K562 (cell line): ENCODE measurements at regions not wholly inside any gene's neighbourhood (a gene's known extent, or its start where the extent isn't known, plus 50 kb on each side); places are given as distances from the start of the nearest gene placed in this dataset.

Source experiments
- ATAC-seq: fragments of 200-7000 bp; cut with Tn5 transposase; 3 replicates; pipeline ENCODE4 v1.9.1; 2020; ENCODE audit warnings: moderate library complexity
- BruUV-seq: library from RNA; stranded (reverse); fragments of 400-500 nt; replicated peaks from 2 replicates; lab custom pipeline; 2021; lab: Mats Ljungman, UMichigan
- CTCF ChIA-PET: fragments of 300-600 bp; formaldehyde crosslinking; extraction: SDS; loops from one replicate; lab custom pipeline; 2021; ENCODE audit warnings: low intra/inter-chr PET ratio; lab: Yijun Ruan, JAX
- POLR2A ChIA-PET: fragments of 300-600, 350-650 bp; sonication (Branson Sonifier 250); formaldehyde crosslinking; extraction: SDS; loops from one replicate; lab custom pipeline; 2021; ENCODE audit warnings: antibody characterized with exemption, inconsistent platforms; lab: Yijun Ruan, JAX
- DNase-seq, 4 experiments: peaks; one replicate each; pipeline versions ENCODE4 v3.0.0 to v3.0.0-alpha.2; 2011 to 2018; ENCODE audit warnings: low spot score in 3 of 4, mixed read lengths in 3 of 4; ENCODE audit errors: extremely low read depth in 1 of 4
- FAIRE-seq: peaks from 2 replicates; lab custom pipeline; 2011; peaks lifted over from hg19 to GRCh38; lab: Jason Lieb, UNC
- H2AFZ ChIP-seq: 2 replicates; pipeline ENCODE4 v1.6.0; 2011; ENCODE audit warnings: low read depth, low read length, control low read depth, inconsistent platforms
- H3K27ac ChIP-seq: fragments of 200-600 bp; 3 replicates; pipeline ENCODE4 v1.8.0; 2011; ENCODE audit warnings: low read depth, mild to moderate bottlenecking, control low read depth, inconsistent platforms, low read length, moderate library complexity, mixed read lengths; ENCODE audit errors: extremely low read depth
- H3K27me3 ChIP-seq, 2 experiments: fragments of 300-600 bp in 1 of 2; 2 replicates in 1 of 2; 3 replicates in 1 of 2; pipeline versions ENCODE4 v1.6.0 to v1.8.0; 2011; ENCODE audit warnings: inconsistent platforms in 2 of 2, low read length in 2 of 2, mild to moderate bottlenecking in 1 of 2, mixed read lengths in 1 of 2, moderate library complexity in 1 of 2; ENCODE audit not compliant: control insufficient read depth in 2 of 2, insufficient read depth in 2 of 2
- H3K36me3 ChIP-seq: fragments of 300-600 bp; 3 replicates; pipeline ENCODE4 v1.8.0; 2011; ENCODE audit warnings: mild to moderate bottlenecking, low read length, inconsistent platforms; ENCODE audit not compliant: control insufficient read depth, insufficient read depth
- H3K4me1 ChIP-seq, 2 experiments: fragments of 200-600 bp in 1 of 2; replicated peaks in 1 of 2; 2 replicates in 1 of 2; 3 replicates in 1 of 2; pipeline versions ENCODE4 v1.5.1 to v1.8.0; 2011; ENCODE audit warnings: inconsistent platforms in 2 of 2, low read length in 2 of 2, mild to moderate bottlenecking in 1 of 2, mixed read lengths in 1 of 2, moderate library complexity in 1 of 2; ENCODE audit not compliant: control insufficient read depth in 2 of 2, insufficient read depth in 2 of 2
- H3K4me2 ChIP-seq: 2 replicates; pipeline ENCODE4 v1.6.1; 2011; ENCODE audit warnings: low read length, control low read depth, inconsistent platforms, mixed read lengths; ENCODE audit not compliant: insufficient read depth
- H3K4me3 ChIP-seq: fragments of 200-600 bp; sonication (generic), shearing (Covaris generic); 2 replicates; pipeline ENCODE4 v1.5.1; 2016; ENCODE audit warnings: control low read depth, inconsistent platforms
- H3K79me2 ChIP-seq: fragments of 200-600 bp; 3 replicates; pipeline ENCODE4 v1.8.0; 2011; ENCODE audit warnings: low read length, inconsistent platforms; ENCODE audit not compliant: control insufficient read depth, insufficient read depth
- H3K9ac ChIP-seq, 2 experiments: 2 replicates each; pipeline versions ENCODE4 v1.6.0 to v1.6.1; 2011; ENCODE audit warnings: low read depth in 2 of 2, low read length in 2 of 2, control low read depth in 1 of 2, inconsistent platforms in 1 of 2, mild to moderate bottlenecking in 1 of 2, mixed read lengths in 1 of 2; ENCODE audit not compliant: insufficient read depth in 1 of 2
- H3K9me1 ChIP-seq: one replicate; pipeline ENCODE4 v1.6.0; 2011; ENCODE audit warnings: inconsistent platforms, mild to moderate bottlenecking, low read length, moderate library complexity; ENCODE audit not compliant: control insufficient read depth, insufficient read depth
- H3K9me3 ChIP-seq: replicated peaks from 2 replicates; pipeline ENCODE4 v1.5.1; 2011; ENCODE audit warnings: low read depth, low read length, inconsistent platforms; ENCODE audit not compliant: control insufficient read depth, insufficient read depth
- H4K20me1 ChIP-seq: replicated peaks from 2 replicates; pipeline ENCODE4 v1.6.1; 2011; ENCODE audit warnings: low read length, inconsistent platforms, mixed read lengths; ENCODE audit not compliant: control insufficient read depth, insufficient read depth
- CHD2 ChIP-seq: IDR thresholded peaks from 2 replicates; pipeline ENCODE4 v1.6.1; 2011; ENCODE audit warnings: low read depth, low read length
- E2F1 ChIP-seq: sonication (generic); formaldehyde crosslinking; IDR thresholded peaks from 2 replicates; pipeline ENCODE4 v1.8.1; 2023; ENCODE audit warnings: mild to moderate bottlenecking, missing genetic modification reagents, moderate library complexity
- ELF2 ChIP-seq: fragments of 250-450 bp; sonication (Bioruptor Pico); IDR thresholded peaks from 2 replicates; pipeline ENCODE4 v1.5.0; 2021; ENCODE audit warnings: mild to moderate bottlenecking
- GTF2A2 ChIP-seq: IDR thresholded peaks from 2 replicates; pipeline ENCODE4 v1.6.1; 2016; ENCODE audit warnings: mild to moderate bottlenecking, missing genetic modification characterization, missing compliant biosample characterization
- KLF6 ChIP-seq: fragments of 250-450 bp; sonication (Bioruptor Pico); IDR thresholded peaks from 2 replicates; pipeline ENCODE4 v1.4.0; 2020; ENCODE audit warnings: mild to moderate bottlenecking, moderate library complexity, borderline replicate concordance
- MAZ ChIP-seq, 2 experiments: fragments of 450-650 bp in 1 of 2; sonication (generic) in 1 of 2; formaldehyde crosslinking; IDR thresholded peaks in 1 of 2; conservative IDR thresholded peaks in 1 of 2; 2 replicates each; pipeline versions ENCODE4 v1.4.0 to v1.5.0; 2020; ENCODE audit warnings: mild to moderate bottlenecking in 1 of 2, missing genetic modification reagents in 1 of 2
- NEUROD1 ChIP-seq: fragments of 150-350 bp; IDR thresholded peaks from 2 replicates; pipeline ENCODE4 v1.6.1; 2014; ENCODE audit warnings: borderline replicate concordance, low read length, low read depth; ENCODE audit not compliant: partially characterized antibody
- PKNOX1 ChIP-seq: fragments of 450-650 bp; IDR thresholded peaks from 2 replicates; pipeline ENCODE4 v1.6.1; 2016
- POLR3A ChIP-seq: IDR thresholded peaks from 2 replicates; pipeline ENCODE4 v1.6.1; 2011; ENCODE audit warnings: borderline replicate concordance, mild to moderate bottlenecking, moderate library complexity; ENCODE audit not compliant: insufficient read length, insufficient read depth; ENCODE audit errors: extremely low read depth
- USF2 ChIP-seq: sonication (generic); formaldehyde crosslinking; IDR thresholded peaks from 2 replicates; pipeline ENCODE4 v1.5.0; 2020; ENCODE audit warnings: missing genetic modification reagents
- VEZF1 ChIP-seq: fragments of 200-800 bp; sonication (Bioruptor generic); IDR thresholded peaks from 2 replicates; pipeline ENCODE4 v1.6.1; 2017; ENCODE audit warnings: missing genetic modification characterization, missing compliant biosample characterization
- ZNF57 ChIP-seq: fragments of 450-650 bp; formaldehyde crosslinking; IDR thresholded peaks from 2 replicates; pipeline ENCODE4 v1.4.0; 2020; ENCODE audit warnings: mild to moderate bottlenecking, moderate library complexity
- WGBS: fragments of 100-300 bp; shearing (Covaris generic); methylation state at CpG from one replicate; pipeline ENCODE4 v1.1.6; 2016; ENCODE audit warnings: low coverage, mixed read lengths; ENCODE audit not compliant: insufficient coverage; ENCODE audit errors: missing lambda C conversion rate; 5-methylcytosine and 5-hydroxymethylcytosine counted together
- in situ Hi-C: fragments of 300-500 bp; cut with MboI; formaldehyde crosslinking; loops from 4 replicates; pipeline ENCODE4 v1.15.0; 2018; ENCODE audit warnings: inconsistent platforms, mixed read lengths
- intact Hi-C: fragments of 100-400 bp; cut with micrococcal nuclease; formaldehyde crosslinking; loops from 2 replicates; pipeline ENCODE4 v1.14.2; 2022

GRCh38 chr2:70029814-70030409 is 57.4 kb upstream of the PCBP1 start (continued):
- no peak for TF ChIP-seq ZNF57 (CRISPR knock-in tag)
- peak; percentile 4; the same call in 1 of the 2 replicates for TF ChIP-seq KLF6 (CRISPR knock-in tag)
- TF ChIP-seq NEUROD1 = peak; percentile 21
- TF ChIP-seq GTF2A2 (tag) = no peak
- peak; percentile 91 for TF ChIP-seq USF2 (CRISPR knock-in tag)
- TF ChIP-seq MAZ (CRISPR knock-in tag; conservative IDR thresholded peaks at IDR 0.05 in 1 of 2, IDR thresholded peaks at IDR 0.05 in 1 of 2) = 0 out of 4 replicates have a peak, but pooled peaks of 1 of the 2 experiments have one; percentile 36
- TF ChIP-seq POLR3A = no peak
- no peak for TF ChIP-seq E2F1

- no peaks in the 10 kb centered on the region for H3K27me3 ChIP-seq
- H3K79me2 ChIP-seq = no peaks in the 10 kb centered on the region
- FAIRE-seq = no peak
- H3K36me3 ChIP-seq = no peaks in the 10 kb centered on the region
- no TSS peak for BruUV-seq
- no peak for DNase-seq
- H3K4me1 ChIP-seq = peaks cover 4 to 6% of the 10 kb centered on the region in 2 experiments; a peak in 4 of 5 replicates
- intact Hi-C loops (no loop called here), in situ Hi-C loops (no loop called here)
- ATAC-seq = peak; percentile 43
- no peak overlapping the region for H3K4me2 ChIP-seq
- ChIA-PET POLR2A (interaction anchor here (0.7 to 2.1 kb wide), 2 partner anchors 9 to 112 kb away, joined by 3 to 6 read pairs; no protein-coding TSS in a partner anchor), CTCF (interaction anchor here (0.7 kb wide), 1 partner anchor 830 kb away, joined by 3 read pairs; no protein-coding TSS in a partner anchor)
- no peak overlapping the region for H3K27ac ChIP-seq
- no peaks in the 10 kb centered on the region for H3K9me3 ChIP-seq
- no peak overlapping the region for H3K4me3 ChIP-seq
- H4K20me1 ChIP-seq = no peaks in the 10 kb centered on the region
- no peak overlapping the region for H2AFZ ChIP-seq
- TF ChIP-seq ELF2 (no peak), VEZF1 (CRISPR knock-in tag) (no peak), PKNOX1 (0 out of 2 replicates have a peak, but pooled peaks have one; percentile 30), CHD2 (no peak)
- H3K9me1 ChIP-seq = no peaks in the 10 kb centered on the region
- WGBS = 21% methylated on average over 3 of the region's 3 CpGs
- no peak overlapping the region; a peak in 1 of 4 replicates for H3K9ac ChIP-seq
Observed at GRCh38 chr2:70024284-70024683, 62.9 kb upstream of the ASPRV1 start.
